SK-N-MC (cell line): ENCODE measurements at regions not wholly inside any gene's neighbourhood (a gene's known extent, or its start where the extent isn't known, plus 50 kb on each side); places are given as distances from the start of the nearest gene placed in this dataset.

Experiments used
- DNase-seq: peaks from one replicate; pipeline ENCODE4 v3.0.0-alpha.2; 2011; ENCODE audit warnings: low read depth, low spot score
- H3K27ac ChIP-seq: fragments of 200-600 bp; sonication (generic); 2 replicates; pipeline ENCODE4 v1.5.1; 2016; ENCODE audit warnings: mixed run types
- H3K36me3 ChIP-seq: fragments of 200-600 bp; sonication (generic); 2 replicates; pipeline ENCODE4 v1.6.1; 2017; ENCODE audit warnings: antibody characterized with exemption, low read length, mixed read lengths; ENCODE audit not compliant: insufficient read depth
- H3K4me3 ChIP-seq: fragments of 200-600 bp; sonication (generic); 2 replicates; pipeline ENCODE4 v1.5.1; 2016
- H3K9ac ChIP-seq: fragments of 200-600 bp; sonication (generic); 2 replicates; pipeline ENCODE4 v1.8.0; 2017; ENCODE audit warnings: mixed run types, mixed read lengths; ENCODE audit not compliant: insufficient read length
- H3K9me3 ChIP-seq: fragments of 200-600 bp; sonication (generic); 2 replicates; pipeline ENCODE4 v1.6.1; 2017; ENCODE audit warnings: low read depth, mild to moderate bottlenecking, antibody characterized with exemption, low read length, moderate library complexity, mixed read lengths
- EZH2 ChIP-seq: fragments of 200-600 bp; sonication (generic); IDR thresholded peaks from one replicate; pipeline ENCODE4 v1.6.1; 2017; ENCODE audit warnings: antibody characterized with exemption
- FOXP2 ChIP-seq: optimal IDR thresholded peaks from 2 replicates; pipeline ENCODE3; 2011; ENCODE audit warnings: mild to moderate bottlenecking, moderate library complexity; ENCODE audit not compliant: insufficient read depth; ENCODE audit errors: extremely low read length, control extremely low read depth
- POLR2AphosphoS5 ChIP-seq: IDR thresholded peaks from 2 replicates; pipeline ENCODE4 v1.6.1; 2012; ENCODE audit warnings: mild to moderate bottlenecking, low read depth, low read length, borderline replicate concordance

DNA sequence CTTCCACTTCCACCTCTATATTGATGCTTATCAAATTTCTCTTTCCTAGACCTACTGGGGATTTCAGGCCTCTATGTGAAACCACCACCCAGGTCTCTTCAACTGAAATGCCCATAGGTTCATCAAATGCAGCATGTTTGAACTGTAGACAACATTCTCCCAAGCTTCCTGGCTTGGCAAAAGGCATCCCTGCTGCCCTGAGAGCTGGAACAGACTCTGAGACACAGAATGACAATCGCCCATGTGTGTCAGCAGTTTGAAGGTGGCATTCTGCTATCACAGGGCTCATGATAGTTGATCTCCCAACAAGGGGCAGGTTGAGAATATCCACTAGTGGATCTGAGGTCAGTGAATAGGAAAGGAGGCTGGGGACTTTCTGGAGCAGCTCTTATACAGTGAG lies 200.7 kb downstream of the RPLP1 start:
- H3K9ac ChIP-seq, result no peak overlapping the region
- H3K4me3 ChIP-seq, result no peak overlapping the region
- no peak for DNase-seq
- no peak for TF ChIP-seq FOXP2
- no peak for TF ChIP-seq EZH2
- TF ChIP-seq POLR2AphosphoS5, result no peak
- no peak overlapping the region for H3K27ac ChIP-seq
- H3K36me3 ChIP-seq, result no peaks in the 10 kb centered on the region
- H3K9me3 ChIP-seq, result no peaks in the 10 kb centered on the region

DNA sequence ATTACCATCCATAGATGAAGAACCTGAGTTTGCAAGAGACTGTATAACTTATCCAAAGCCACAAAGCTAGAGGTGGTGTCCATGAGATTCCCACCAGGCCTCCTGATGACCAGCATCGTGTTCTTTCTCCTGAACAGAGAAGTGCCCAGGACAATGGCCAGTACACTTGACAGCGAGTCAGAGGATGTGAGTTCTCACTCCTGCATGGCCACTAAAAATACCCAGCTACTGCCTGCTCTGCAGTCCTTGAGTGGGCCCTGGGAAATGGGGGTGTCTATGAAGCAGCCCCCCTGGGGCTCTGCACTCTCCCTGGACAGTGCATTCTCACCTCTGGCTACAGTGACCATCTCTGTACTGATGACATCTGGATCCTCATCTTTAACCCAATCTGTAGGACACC lies 201.2 kb downstream of the RPLP1 start:
- H3K9ac ChIP-seq, result no peak overlapping the region
- H3K9me3 ChIP-seq, result no peaks in the 10 kb centered on the region
- H3K4me3 ChIP-seq, result no peak overlapping the region
- no peaks in the 10 kb centered on the region for H3K36me3 ChIP-seq
- no peak for DNase-seq
- no peak for TF ChIP-seq FOXP2
- TF ChIP-seq POLR2AphosphoS5, result no peak
- TF ChIP-seq EZH2, result no peak
- H3K27ac ChIP-seq, result no peak overlapping the region

DNA sequence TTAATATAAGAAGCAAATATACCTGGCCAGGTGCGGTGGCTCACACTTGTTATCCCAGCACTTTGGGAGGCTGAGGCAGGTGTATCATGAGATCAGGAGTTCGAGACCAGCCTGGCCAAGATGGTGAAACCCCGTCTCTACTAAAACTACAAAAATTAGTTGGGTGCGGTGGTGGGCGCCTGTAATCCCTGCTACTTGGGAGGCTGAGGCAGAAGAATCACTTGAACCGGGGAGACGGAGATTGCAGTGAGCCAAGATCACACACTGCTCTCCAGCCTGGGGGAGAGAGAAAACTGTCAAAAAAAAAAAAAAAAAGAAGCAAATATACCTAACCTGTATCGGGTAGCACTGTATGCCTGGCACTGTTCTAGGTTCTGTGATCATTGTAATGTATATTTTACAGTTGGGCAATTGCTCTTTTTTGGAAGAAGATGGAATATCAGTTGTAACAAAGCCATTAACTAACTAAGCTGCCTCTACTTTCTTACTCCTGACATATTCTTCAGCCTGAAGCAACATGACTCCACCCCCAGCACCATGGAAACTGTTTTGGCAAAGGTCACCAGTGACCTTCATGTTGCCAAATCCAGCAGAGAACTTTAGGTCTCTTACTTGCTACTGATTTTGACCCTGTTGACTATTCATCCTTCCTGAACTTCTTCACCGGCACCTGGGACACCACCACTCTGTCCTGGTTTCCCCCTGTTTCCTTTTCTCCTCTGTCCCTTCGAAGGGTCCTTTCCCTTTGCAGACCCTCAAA lies 203.8 kb downstream of the RPLP1 start:
- Histone ChIP-seq H3K9ac (no peak overlapping the region), H3K4me3 (no peak overlapping the region), H3K36me3 (no peaks in the 10 kb centered on the region), H3K9me3 (no peaks in the 10 kb centered on the region), H3K27ac (no peak overlapping the region)
- no peak for DNase-seq
- no peak for TF ChIP-seq POLR2AphosphoS5
- no peak for TF ChIP-seq FOXP2
- TF ChIP-seq EZH2, result no peak

DNA sequence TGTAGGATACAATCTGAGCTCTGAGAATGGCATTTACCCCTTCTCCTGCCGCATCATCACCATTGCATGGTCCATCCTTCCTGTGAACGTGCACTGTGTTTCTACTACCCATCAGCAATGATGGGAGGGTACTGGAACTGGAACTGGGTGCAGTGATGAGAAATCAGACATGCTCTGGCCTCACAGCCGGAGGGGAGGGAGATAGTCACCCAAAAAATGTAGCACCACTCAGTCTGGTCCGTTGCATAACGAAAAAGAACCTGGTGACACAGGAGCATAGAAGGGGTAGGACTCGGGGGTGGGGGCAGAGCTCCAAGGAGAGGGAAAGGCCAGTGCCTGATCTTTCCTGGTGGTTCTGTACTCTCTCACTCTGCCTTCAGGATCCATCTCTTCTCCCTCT lies 205.0 kb downstream of the RPLP1 start:
- H3K36me3 ChIP-seq, result no peaks in the 10 kb centered on the region

DNA sequence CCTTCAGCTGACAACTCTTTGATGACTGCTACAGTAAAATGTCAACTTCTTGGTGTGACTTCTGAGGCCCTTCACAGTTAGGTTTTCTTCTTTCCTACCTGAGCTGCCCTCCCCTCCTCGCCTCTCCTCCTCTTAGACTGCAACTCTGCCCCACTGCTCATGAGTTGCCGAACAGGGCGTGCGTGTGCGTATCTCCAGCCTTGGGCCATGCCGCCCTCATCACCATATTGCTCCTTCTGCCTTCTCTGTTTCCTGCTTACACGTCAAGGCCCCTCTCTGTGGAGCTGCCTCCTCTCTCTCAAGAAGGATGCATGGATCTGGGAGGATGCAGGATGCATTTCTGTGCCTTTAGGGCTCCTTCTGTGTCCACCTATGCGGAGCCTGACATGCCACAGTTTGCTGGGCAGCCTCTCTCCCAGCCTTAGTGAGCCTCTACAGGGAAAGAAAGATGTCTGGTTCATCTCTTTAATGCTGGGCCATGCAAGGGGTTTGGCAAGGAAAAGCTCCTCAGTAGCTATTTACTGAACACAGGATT lies 205.9 kb downstream of the RPLP1 start:
- Histone ChIP-seq H3K9me3 (no peaks in the 10 kb centered on the region), H3K36me3 (no peaks in the 10 kb centered on the region), H3K27ac (no peak overlapping the region), H3K9ac (no peak overlapping the region), H3K4me3 (no peak overlapping the region)
- no peak for TF ChIP-seq FOXP2
- TF ChIP-seq EZH2, result no peak
- TF ChIP-seq POLR2AphosphoS5, result no peak
- no peak for DNase-seq

More for the DNA sequence above, 205.0 kb downstream of the RPLP1 start:
- TF ChIP-seq FOXP2 (no peak), POLR2AphosphoS5 (no peak), EZH2 (no peak)
- DNase-seq, result no peak
- no peak overlapping the region for H3K27ac ChIP-seq
- H3K9me3 ChIP-seq, result no peaks in the 10 kb centered on the region
- no peak overlapping the region for H3K9ac ChIP-seq
- no peak overlapping the region for H3K4me3 ChIP-seq

DNA sequence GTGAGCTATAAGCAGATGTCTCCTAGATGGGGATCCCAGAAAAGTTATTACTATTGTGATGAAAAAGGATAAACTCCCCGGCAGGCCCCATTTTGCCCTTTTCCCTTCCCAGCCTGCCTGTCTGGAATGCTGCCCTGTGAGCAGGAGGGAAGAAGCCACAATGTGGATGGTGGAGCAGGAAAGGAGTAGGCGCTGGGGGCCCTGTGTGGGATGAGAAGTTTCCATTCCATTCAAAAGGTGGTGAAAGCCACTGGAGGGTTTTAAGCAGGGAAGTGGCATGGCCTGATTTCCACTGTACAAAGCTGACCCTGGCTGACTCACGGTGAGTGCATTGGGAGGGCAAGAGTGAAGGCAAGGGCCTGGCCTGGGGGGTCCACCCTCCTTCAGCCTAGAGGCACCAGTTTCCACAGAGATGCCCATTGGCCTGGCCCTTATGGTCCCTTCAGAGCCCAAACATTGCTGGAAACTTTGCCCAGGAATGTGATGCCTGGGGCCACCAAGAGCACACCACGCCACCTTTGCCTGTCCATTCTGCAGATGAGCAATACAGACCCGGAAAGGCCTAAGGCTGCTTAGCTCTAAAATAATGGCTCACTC lies 206.9 kb downstream of the RPLP1 start:
- H3K9ac ChIP-seq, result no peak overlapping the region
- TF ChIP-seq EZH2 (no peak), FOXP2 (no peak), POLR2AphosphoS5 (no peak)
- DNase-seq, result no peak
- no peak overlapping the region for H3K4me3 ChIP-seq
- H3K27ac ChIP-seq, result no peak overlapping the region
- H3K36me3 ChIP-seq, result no peaks in the 10 kb centered on the region
- H3K9me3 ChIP-seq, result no peaks in the 10 kb centered on the region

DNA sequence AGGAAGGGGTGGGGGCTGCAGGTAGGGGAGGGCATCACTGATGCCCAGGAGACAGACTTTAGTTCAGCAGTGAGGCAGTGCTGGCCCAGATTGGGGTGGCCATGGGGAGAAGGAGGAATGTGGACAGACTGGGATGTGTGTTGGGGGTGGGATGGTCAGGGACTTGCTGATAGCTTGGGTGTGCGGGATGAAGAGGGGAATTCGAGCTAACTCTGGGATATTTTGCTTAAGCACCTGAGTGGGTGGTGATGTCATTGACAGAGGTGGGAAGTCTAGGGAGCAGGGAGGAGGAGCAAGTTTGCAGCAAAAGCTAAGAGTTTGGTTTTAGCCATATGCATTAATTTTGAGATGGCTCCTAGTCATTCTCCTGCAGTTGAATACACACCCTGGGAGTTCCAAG lies 207.5 kb downstream of the RPLP1 start:
- H3K36me3 ChIP-seq, result no peaks in the 10 kb centered on the region
- no peak for DNase-seq
- no peak overlapping the region for H3K9ac ChIP-seq
- no peak for TF ChIP-seq FOXP2
- no peak for TF ChIP-seq EZH2
- TF ChIP-seq POLR2AphosphoS5, result no peak
- H3K9me3 ChIP-seq, result no peaks in the 10 kb centered on the region
- no peak overlapping the region for H3K4me3 ChIP-seq
- H3K27ac ChIP-seq, result no peak overlapping the region

DNA sequence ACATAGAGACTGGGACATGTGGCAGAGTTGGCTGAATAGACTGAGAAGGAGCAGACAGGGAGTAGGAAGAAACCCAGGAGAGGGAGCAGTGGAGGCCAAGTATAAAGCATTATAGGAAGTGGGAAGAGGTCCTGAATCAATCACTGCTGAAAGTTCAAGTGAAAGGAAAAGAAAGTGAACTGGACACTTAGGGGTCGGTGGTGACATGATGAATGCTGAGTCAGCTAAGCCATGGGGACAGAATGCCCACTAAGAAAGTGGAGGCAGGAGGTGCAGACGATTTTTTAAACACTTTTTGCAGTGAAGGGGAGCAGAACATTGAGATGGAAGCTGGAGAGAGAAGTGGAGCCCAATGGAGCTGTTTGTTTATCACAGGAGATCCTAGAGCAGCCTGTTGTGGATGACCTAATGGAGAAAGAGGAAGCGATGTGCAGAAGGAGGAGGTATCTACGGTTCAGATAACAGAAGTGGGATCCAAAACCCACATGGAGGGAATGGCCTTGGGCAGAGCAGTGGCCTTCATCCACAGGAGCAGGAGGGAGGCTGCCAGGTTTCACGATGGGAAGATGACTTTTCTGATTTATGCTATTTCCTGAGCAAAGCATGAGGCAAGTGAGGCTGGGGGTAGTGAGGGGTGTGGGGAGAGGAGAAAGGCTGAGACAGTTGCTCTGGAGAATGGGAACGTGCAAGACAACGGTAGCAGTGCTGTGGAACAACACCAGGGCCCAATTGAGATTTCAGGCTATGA lies 208.2 kb downstream of the RPLP1 start:
- H3K9me3 ChIP-seq, result no peaks in the 10 kb centered on the region
- no peak overlapping the region for H3K4me3 ChIP-seq
- H3K27ac ChIP-seq, result no peak overlapping the region
- H3K9ac ChIP-seq, result no peak overlapping the region
- no peak for DNase-seq
- no peaks in the 10 kb centered on the region for H3K36me3 ChIP-seq
- TF ChIP-seq POLR2AphosphoS5 (no peak), FOXP2 (no peak), EZH2 (no peak)
